HG02678 (cell line): ENCODE measurements at regions not wholly inside any gene's neighbourhood (a gene's known extent, or its start where the extent isn't known, plus 50 kb on each side); places are given as distances from the start of the nearest gene placed in this dataset.
"Not testable (repeated sequence)": the region's sequence is repeated elsewhere in the genome, so short reads cannot be mapped to it uniquely, and the experiment has no call there.

ENCODE experiments used
- ATAC-seq: cut with Tn5 transposase; IDR thresholded peaks from one replicate; pipeline ENCODE4 v1.9.1; 2021; ENCODE audit warnings: mild to moderate bottlenecking, moderate library complexity; ENCODE audit not compliant: unreplicated experiment

- ATAC-seq, result no peak
These were observed 490.9 kb downstream of the STK39 start for GRCh38 chr2:167756446-167756845.

- no peak for ATAC-seq
These were observed 494.3 kb downstream of the STK39 start for GRCh38 chr2:167753142-167753541.

DNA sequence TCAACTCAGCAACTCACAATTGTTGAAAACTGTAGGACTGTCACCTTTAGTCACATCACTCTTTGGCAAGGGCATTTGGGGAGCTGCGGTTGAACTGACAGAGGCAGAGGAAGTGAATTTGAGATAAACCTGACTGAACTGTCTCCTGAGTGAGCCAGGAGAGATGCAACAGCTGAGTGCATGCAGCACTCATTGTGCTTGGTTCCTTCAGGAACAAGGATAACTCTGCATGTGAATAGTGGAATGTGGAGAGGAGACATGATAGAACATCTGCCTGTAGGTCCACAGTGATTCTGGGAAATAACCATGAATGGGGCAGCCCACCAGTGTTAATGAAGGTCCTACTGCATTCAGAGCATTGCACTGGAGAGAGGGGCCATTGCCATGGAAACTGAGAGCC lies 494.7 kb downstream of the STK39 start:
- no peak for ATAC-seq

- ATAC-seq, result no peak
These were observed 496.7 kb downstream of the STK39 start for GRCh38 chr2:167750675-167751074.

DNA sequence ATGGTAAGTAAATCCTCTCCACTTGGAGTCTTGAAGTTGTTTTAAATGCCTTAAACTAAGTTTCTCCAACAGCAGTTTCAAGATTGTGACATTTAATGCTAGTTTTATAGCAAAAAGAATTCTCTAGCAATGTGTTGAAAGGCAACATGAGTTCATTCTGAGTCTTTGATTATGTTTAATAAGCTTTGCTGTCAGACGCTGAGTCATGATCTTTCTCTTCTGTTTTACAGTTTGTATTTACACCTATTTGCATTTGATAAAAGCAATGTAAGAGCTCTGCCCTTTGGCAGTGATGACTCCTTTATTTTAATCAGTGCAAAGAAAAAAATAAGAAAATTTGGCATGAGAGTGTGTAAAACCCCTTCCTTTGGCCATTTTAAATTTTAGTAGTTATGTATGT lies 497.7 kb downstream of the STK39 start:
- ATAC-seq, result no peak

DNA sequence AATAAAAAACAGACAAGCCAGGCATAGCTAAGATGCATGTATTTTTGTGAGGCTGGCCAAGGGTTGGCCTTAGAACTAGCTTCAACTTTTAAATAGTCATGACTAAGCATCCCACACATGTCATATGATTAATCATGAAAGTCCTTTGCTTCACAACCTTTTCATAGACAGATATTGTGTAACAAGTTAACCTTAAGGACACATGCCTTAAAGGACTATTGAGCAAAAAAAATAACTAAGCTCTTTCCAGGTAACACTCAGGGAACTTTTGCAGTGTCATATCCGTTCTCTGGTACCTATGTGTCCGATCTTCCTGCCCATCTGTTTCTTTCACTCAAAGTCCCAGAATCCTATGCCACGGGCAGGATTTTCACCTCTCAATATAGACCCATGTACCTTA lies 498.4 kb downstream of the STK39 start:
- ATAC-seq, result no peak

DNA sequence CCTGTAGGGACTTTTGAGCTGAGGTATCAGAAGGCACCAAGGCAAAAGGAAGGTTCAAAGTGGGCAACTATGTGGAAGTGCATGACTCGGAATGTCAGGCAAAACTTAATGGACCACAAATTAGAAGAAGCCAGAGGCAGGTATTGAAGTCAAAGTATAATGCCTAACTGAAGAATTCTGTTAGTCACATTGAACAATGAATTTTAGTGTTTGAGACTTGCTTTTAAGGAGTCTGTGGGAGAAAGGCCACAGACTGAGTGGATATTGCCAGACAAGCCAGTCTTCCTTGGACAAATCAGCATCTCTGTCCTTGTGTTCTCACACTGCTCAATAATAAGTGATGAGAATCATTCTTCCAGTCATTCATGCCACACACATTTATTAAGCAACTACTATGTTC lies 498.9 kb downstream of the STK39 start:
- no peak for ATAC-seq

DNA sequence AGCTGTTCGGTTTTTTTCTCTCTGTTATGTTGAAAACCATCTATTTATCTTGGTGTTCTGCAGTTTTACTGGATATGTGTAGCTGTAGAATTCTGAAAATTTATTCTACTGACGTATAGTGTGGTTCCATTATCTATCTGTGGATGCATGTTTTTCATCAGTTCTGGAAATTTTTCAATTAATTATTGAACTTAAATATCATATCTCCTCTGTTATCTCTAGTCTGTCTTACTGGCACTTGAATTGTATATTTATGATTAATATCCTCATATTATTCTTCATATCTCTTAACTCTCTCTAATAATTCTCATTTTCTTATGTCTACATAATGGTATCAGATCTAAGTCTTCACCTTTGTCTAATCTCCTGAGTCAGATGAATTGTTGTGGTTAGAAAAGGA lies 501.7 kb downstream of the STK39 start:
- ATAC-seq, result no peak

GRCh38 chr2:167739921-167740320 lies 507.5 kb downstream of the STK39 start:
- not testable (repeated sequence) for ATAC-seq

DNA sequence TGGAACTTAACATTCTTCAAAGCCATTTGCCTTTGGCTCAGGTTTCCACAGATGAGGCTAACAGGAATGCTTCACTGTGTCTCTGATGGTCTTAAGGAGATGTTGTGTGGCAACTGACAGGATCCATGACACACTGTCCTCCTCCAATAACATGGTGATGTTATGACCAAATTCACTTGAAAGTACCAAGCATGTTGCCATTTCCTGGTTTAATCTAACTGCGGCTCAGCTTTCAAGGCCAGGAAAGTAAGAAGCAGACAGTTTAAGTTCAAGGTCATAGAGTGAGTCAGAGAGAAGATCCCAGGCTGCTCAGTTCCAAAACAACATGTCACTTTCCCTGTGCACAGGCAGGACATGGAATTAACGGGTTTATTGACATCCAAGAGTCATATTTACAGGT lies 513.6 kb downstream of the STK39 start:
- no peak for ATAC-seq

GRCh38 chr2:167732326-167732725 lies 515.1 kb downstream of the STK39 start:
- no peak for ATAC-seq

- no peak for ATAC-seq
These were observed 517.5 kb downstream of the STK39 start for GRCh38 chr2:167729911-167730310.

- no peak for ATAC-seq
These were observed 520.6 kb downstream of the STK39 start for GRCh38 chr2:167726788-167727187.

GRCh38 chr2:167721593-167721992 lies 525.8 kb downstream of the STK39 start:
- no peak for ATAC-seq

DNA sequence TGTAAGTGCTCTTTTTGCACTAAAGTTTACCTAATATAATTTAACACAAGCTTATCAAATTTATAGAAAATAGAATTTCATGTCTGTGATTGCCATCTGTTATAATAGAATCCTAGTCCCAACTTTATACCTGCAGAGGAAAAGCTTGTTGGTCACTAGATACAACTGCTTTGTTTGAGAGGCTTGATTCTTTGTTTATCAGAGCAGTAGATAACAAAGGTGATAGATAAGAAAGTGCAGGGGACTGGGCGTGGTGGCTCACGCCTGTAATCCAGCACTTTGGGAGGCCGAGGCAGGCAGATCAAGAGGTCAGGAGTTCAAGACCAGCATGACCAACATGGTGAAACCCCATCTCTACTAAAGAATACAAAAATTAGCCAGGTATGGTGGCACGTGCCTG lies 528.0 kb downstream of the STK39 start:
- ATAC-seq, result no peak

GRCh38 chr2:167718560-167718959 lies 528.8 kb downstream of the STK39 start:
- ATAC-seq, result no peak

DNA sequence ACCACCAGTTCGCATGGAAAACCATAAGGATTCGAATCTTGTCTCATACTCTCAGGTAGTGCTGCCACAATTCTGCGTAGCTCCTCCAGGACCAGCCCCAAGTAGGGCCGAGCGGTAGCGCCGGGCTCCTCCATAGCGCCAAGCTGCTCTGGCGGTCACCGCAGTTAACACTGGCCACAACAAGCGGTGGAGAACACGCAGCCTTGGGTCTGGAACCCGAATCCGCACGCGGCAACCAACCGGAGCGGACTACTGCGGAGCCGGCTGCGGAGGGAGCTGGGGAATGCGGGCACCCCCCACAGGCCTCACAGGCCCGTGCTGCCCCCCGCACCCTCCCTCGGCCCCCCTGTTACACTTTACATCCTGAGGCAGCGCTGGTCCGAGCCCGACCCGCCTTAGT lies 531.5 kb downstream of the STK39 start:
- no peak for ATAC-seq

GRCh38 chr2:167715498-167715897 lies 531.9 kb downstream of the STK39 start:
- not testable (repeated sequence) for ATAC-seq

DNA sequence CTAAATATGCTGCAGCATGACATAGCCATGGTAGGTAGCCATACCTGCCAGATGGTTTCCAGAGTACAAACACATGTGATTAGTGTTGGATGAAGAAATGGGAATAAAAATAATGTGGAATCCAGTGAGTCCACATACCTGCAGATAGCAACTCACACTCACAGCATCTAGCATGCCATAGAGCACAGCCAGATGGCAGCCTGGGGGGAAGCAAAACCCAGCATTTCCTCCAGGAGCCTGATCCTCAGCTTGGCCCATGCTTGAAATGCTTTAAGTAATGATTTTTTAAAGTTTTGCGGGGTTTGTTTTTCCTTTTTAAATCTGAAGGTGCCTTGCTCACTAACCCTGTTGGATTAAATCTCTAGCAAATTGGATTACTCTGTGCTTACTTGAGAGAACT lies 535.1 kb downstream of the STK39 start:
- no peak for ATAC-seq

DNA sequence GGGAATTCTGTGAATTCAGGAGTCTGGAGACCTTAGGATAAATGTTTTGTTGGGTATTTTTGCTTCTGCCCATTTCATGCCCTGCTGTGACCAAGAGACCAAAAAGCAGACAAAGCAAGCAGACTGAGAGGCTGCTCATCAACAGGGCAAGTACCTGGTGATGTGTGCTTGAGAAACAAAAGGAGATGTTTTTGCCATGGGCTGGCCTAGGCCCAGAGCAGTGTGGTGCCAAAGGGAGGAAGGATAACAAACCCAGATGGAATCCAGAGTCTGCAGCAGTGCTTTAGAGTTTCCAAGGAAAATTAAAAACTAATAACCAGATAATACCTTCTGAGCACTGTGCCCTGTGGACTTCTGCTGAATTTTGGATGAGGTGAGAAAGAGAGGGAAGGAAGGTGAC lies 538.4 kb downstream of the STK39 start:
- no peak for ATAC-seq

DNA sequence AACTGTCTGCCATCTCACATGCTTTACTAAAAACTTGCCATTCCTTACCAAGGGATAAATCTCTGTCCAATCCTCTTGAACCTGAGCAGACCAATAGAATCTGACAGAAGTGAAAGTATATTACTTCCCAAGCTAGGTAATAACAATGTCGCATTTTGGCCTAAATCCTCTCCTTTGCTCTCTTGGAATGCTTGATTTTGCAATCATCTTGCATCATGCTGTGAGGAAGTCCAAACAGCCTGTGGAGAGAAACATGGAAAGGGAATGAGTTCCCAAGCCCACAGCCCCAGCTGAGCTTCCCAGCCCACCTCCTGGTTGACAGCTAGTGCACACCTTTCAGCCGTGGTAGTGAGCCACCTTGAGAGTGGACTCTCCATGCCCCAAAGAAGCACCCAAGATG lies 540.6 kb downstream of the STK39 start:
- ATAC-seq, result no peak

DNA sequence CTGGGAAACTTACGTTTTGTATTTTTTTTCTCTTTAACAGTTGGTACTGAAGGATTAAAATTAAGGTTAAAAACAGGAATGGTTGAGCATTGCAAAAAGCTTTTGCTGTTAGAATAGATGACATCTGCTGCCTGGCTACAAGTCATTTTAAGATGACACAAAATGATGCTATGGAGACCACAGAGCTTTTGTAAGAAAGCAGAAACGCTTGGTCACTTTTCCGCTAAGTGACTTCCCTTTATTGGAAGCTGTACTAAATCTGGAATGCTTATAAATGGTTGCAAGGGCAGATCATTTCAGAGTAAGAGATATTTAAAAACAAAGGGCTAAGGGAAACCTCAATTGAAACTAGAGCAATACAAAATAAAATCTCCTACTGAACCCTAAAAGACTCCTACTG lies 544.0 kb downstream of the STK39 start:
- ATAC-seq, result no peak

DNA sequence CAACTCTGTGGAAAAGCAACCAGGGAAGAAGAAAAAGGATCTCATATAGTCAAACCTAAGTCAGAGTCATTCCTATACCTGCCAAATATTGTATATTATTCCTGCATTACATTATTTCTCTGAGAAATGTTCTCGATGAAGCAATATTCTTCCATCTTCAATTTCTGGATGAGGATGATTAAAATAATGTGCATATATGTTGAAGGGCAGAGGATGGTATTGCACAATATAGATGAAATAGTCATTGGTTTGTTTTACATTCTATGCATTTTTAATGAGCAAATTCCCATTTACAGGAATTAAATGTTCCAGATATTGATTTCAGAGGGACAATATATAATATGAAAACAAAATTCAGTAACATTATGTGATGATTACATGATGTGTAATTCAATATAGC lies 545.2 kb downstream of the STK39 start:
- no peak for ATAC-seq

DNA sequence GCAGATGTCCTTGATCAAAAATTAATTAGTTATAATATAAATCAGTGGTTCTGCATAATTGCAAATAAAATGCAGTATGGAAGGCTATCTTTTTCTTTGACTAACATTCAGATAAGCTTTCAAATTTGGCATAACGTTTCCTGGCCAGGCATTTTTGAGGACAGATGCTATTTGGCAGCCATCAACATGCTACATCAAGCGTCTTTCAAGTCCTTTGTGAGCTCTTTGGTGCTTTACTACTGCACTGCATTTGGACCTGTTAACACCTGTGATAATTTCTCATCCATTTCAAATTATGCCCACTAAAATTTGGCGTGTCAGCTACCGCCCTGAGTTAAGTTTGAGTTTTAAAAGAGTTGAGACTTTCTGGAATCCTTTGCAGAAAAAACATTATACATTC lies 545.7 kb downstream of the STK39 start:
- no peak for ATAC-seq
